ENCODE measurements at regions not wholly inside any gene's neighbourhood (a gene's known extent, or its start where the extent isn't known, plus 50 kb on each side); places are given as distances from the start of the nearest gene placed in this dataset.

DNA sequence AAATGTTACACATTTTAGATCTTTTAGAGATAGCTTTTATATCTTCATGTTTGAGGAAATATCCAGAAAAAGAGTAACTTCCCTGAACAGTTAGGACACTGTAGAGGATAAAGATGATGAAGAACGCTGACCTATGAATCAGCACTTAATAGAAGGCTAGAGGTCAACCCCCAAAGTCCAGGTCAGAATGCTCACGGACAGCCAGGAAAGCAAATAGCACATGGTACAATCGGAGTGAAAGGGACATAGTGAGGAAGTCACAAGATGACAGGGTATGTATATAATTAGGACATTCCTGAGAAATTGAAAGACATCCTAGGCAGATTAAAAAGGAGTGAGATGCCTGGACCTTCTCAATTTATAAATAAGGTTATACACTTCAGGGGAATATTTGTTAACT is 55.1 kb upstream of the CNTNAP4 start:
- TF ChIP-seq, protein P1, sequence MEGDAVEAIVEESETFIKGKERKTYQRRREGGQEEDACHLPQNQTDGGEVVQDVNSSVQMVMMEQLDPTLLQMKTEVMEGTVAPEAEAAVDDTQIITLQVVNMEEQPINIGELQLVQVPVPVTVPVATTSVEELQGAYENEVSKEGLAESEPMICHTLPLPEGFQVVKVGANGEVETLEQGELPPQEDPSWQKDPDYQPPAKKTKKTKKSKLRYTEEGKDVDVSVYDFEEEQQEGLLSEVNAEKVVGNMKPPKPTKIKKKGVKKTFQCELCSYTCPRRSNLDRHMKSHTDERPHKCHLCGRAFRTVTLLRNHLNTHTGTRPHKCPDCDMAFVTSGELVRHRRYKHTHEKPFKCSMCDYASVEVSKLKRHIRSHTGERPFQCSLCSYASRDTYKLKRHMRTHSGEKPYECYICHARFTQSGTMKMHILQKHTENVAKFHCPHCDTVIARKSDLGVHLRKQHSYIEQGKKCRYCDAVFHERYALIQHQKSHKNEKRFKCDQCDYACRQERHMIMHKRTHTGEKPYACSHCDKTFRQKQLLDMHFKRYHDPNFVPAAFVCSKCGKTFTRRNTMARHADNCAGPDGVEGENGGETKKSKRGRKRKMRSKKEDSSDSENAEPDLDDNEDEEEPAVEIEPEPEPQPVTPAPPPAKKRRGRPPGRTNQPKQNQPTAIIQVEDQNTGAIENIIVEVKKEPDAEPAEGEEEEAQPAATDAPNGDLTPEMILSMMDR (IDR thresholded peaks at IDR 0.05; ENCODE audit: poor library complexity) = no peak
- TF ChIP-seq EZH2 (IDR thresholded peaks at IDR 0.05; ENCODE audit: borderline replicate concordance) = no peak

Data from hepatocyte (in vitro differentiated cells).